ENCODE measurements at regions not wholly inside any gene's neighbourhood (a gene's known extent, or its start where the extent isn't known, plus 50 kb on each side); places are given as distances from the start of the nearest gene placed in this dataset.

DNA sequence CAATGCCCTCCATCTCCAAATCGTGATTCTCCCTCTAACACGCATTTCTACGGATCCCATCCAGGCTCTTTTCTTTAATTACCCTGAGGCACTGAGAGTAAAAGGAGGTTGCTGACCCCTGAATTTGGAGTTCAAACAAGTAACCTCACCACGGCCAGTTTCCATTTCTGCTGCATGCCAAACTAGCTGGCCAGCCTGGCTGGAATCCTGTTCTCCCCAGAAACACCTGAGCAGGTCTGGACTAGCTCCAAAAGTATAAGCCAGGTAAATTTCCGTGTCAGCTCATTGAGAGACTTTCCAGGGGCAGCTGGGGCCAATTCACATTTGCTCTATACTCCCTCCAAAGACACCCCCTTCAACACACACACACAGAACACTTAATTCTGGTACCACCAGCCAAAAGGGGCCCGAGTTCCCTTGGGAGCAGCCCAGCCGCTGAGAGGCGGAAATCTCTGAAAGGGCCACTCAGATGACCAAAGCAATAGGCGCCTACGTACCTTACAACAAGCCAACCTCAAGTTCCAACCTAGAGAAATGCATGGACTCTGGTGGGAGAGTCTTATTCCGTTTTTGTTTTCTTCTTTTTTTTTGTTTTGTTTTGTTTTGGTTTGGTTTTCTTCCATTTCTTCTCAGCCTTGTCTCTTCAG, 131.4 kb downstream of the NDUFA12 start:
- ATAC-seq, result no peak
- H3K9me3 ChIP-seq, result no peaks in the 10 kb centered on the region
- H3K36me3 ChIP-seq, result no peaks in the 10 kb centered on the region
- H3K27ac ChIP-seq, result no peak overlapping the region
- H3K4me3 ChIP-seq, result no peak overlapping the region
- H3K27me3 ChIP-seq, result peaks cover 38 to 45% (median 38%) of the 10 kb centered on the region in 3 donors
- H3K4me1 ChIP-seq, result peaks cover 0 to 5% of the 10 kb centered on the region in 2 donors
- DNase-seq, result no peak
- intact Hi-C loops (cut with DNase I; ENCODE audit: low total_unique reads), result no loop called here
- in situ Hi-C loops (cut with MboI; ENCODE audit: low sequenced_read_pairs in 4 of 4), result no loop called here
- TF ChIP-seq POLR2A (IDR thresholded peaks at IDR 0.05), result no peak
- TF ChIP-seq, protein P1, sequence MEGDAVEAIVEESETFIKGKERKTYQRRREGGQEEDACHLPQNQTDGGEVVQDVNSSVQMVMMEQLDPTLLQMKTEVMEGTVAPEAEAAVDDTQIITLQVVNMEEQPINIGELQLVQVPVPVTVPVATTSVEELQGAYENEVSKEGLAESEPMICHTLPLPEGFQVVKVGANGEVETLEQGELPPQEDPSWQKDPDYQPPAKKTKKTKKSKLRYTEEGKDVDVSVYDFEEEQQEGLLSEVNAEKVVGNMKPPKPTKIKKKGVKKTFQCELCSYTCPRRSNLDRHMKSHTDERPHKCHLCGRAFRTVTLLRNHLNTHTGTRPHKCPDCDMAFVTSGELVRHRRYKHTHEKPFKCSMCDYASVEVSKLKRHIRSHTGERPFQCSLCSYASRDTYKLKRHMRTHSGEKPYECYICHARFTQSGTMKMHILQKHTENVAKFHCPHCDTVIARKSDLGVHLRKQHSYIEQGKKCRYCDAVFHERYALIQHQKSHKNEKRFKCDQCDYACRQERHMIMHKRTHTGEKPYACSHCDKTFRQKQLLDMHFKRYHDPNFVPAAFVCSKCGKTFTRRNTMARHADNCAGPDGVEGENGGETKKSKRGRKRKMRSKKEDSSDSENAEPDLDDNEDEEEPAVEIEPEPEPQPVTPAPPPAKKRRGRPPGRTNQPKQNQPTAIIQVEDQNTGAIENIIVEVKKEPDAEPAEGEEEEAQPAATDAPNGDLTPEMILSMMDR (IDR thresholded peaks at IDR 0.05 in 4 of 5, conservative IDR thresholded peaks at IDR 0.05 in 1 of 5), result no peak

DNA sequence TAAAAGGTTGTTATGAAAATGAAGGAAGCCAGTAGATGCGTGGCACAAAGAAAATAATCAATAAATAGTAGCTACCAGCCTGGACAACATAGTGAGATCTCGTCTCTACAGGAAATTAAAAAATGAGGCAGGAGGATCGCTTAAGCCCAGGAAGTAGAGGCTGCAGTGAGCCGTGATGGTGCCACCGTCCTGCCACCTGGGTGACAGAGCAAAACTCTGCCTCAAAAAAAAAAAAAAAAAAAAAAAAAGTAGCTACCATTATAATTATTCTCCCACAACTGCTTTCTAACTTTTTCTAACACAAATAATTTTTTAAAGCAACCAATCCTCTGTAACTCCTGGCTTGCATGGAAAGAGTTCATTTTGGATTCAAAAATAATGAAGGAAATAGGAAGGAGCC, 133.0 kb downstream of the NDUFA12 start:
- ATAC-seq (no peak), DNase-seq (no peak)
- Histone ChIP-seq H3K4me3 (no peak overlapping the region), H3K9me3 (no peaks in the 10 kb centered on the region), H3K27me3 (peaks cover 33 to 36% (median 33%) of the 10 kb centered on the region in 3 donors), H3K27ac (no peak overlapping the region), H3K4me1 (peaks cover 0 to 5% of the 10 kb centered on the region in 2 donors), H3K36me3 (no peaks in the 10 kb centered on the region)
- TF ChIP-seq, protein P1 (IDR thresholded peaks at IDR 0.05 in 4 of 5, conservative IDR thresholded peaks at IDR 0.05 in 1 of 5), result no peak
- TF ChIP-seq POLR2A (IDR thresholded peaks at IDR 0.05), result no peak
- intact Hi-C loops (cut with DNase I; ENCODE audit: low total_unique reads) (no loop called here), in situ Hi-C loops (cut with MboI; ENCODE audit: low sequenced_read_pairs in 4 of 4) (no loop called here)

DNA sequence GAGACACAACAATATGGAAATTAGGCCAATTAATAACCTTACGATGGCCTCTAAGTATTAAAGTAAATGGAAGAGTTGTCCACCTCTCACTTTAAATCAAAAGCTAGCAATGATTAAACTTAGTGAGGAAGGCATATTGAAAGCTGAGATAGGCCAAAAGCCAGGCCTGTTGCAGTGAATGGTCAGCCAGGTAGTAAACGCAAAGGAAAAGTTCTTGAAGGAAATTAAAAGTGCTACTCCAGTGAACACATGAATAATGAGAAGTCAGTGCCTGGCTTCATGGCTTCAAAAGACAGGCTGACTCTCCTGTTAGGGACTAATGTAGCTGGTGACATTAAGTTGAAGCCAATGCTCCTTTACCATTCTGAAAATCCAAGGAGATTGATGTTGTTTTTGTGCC, 135.3 kb downstream of the NDUFA12 start:
- Histone ChIP-seq H3K9me3 (no peaks in the 10 kb centered on the region), H3K36me3 (no peaks in the 10 kb centered on the region), H3K27ac (no peak overlapping the region), H3K4me3 (no peak overlapping the region), H3K27me3 (peaks cover 18 to 23% (median 22%) of the 10 kb centered on the region in 3 donors), H3K4me1 (no peaks in the 10 kb centered on the region)
- in situ Hi-C loops (cut with MboI; ENCODE audit: low sequenced_read_pairs in 4 of 4) (no loop called here), intact Hi-C loops (cut with DNase I; ENCODE audit: low total_unique reads) (no loop called here)
- TF ChIP-seq, protein P1 (IDR thresholded peaks at IDR 0.05 in 4 of 5, conservative IDR thresholded peaks at IDR 0.05 in 1 of 5), result no peak
- no peak for TF ChIP-seq POLR2A (IDR thresholded peaks at IDR 0.05)
- ATAC-seq (no peak), DNase-seq (no peak)

DNA sequence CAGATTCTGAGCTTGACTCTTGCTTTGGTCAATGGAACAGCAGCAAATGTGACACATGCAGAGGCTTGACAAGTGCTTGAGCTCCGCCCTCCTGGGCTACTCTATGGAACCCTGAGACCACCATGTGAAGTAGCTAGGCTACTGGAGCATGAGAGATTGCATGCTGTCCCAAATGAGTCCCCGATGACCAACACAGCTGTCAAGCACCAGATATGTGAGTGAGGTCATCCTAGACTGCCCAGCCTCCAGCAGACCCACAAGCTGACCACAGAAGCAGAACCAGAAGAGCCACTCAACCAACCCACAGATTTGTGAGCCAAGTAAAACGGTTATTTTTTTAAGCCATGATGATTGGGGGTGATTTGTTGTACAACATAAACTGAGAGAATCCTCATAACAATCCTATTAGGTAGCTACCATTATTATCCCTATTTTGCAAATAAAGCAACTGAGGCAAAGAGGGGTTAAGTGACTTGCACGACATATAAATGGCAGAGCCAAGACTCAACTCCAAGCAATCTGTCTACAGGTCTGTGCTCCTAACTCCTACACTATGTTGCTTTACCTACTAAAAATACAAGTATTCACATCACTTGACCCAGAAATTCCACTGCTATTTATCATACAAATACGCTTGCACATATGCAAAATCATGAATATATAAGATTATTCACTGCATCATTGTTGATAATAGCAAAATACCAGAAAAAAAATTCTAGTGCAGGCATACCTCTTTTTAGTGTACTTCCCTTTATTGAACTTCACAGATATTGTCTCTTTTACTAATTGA, 136.2 kb downstream of the NDUFA12 start:
- in situ Hi-C loops (cut with MboI; ENCODE audit: low sequenced_read_pairs in 4 of 4), result no loop called here
- intact Hi-C loops (cut with DNase I; ENCODE audit: low total_unique reads), result no loop called here
- TF ChIP-seq, protein P1 (IDR thresholded peaks at IDR 0.05 in 4 of 5, conservative IDR thresholded peaks at IDR 0.05 in 1 of 5), result no peak
- no peak for TF ChIP-seq POLR2A (IDR thresholded peaks at IDR 0.05)
- Histone ChIP-seq H3K4me3 (no peak overlapping the region), H3K27me3 (peaks cover 9 to 16% (median 13%) of the 10 kb centered on the region in 3 donors), H3K36me3 (no peaks in the 10 kb centered on the region), H3K9me3 (no peaks in the 10 kb centered on the region), H3K4me1 (no peaks in the 10 kb centered on the region), H3K27ac (no peak overlapping the region)
- ATAC-seq (no peak), DNase-seq (no peak)

All from gastrocnemius medialis (tissue), 4 donors.